Colonic mucosa (tissue), 4 donors: ENCODE measurements at regions not wholly inside any gene's neighbourhood (a gene's known extent, or its start where the extent isn't known, plus 50 kb on each side); places are given as distances from the start of the nearest gene placed in this dataset.

Experiments
- DNase-seq: peaks from one replicate; pipeline ENCODE4 v3.0.0-alpha.2; 2020
- H3K27ac ChIP-seq: fragments of 200-600 bp; one replicate; pipeline ENCODE4 v1.8.0; 2021
- H3K27me3 ChIP-seq: fragments of 200-600 bp; one replicate; pipeline ENCODE4 v1.8.0; 2021
- H3K36me3 ChIP-seq: fragments of 200-600 bp; one replicate; pipeline ENCODE4 v1.8.0; 2021
- H3K4me1 ChIP-seq: fragments of 200-600 bp; one replicate; pipeline ENCODE4 v1.8.0; 2021; ENCODE audit warnings: mild to moderate bottlenecking
- H3K4me3 ChIP-seq: fragments of 200-600 bp; one replicate; pipeline ENCODE4 v1.8.0; 2021
- H3K9ac ChIP-seq, 2 donors: one replicate each; pipeline ENCODE4 v1.7.0; 2013; ENCODE audit warnings: control low read depth in 2 of 2, low read depth in 2 of 2, low read length in 2 of 2
- H3K9me3 ChIP-seq: fragments of 200-600 bp; one replicate; pipeline ENCODE4 v1.8.0; 2021
- CTCF ChIP-seq: fragments of 200-600 bp; IDR thresholded peaks from one replicate; pipeline ENCODE4 v1.8.0; 2022; ENCODE audit warnings: antibody characterized with exemption, mild to moderate bottlenecking
- intact Hi-C: fragments of 100-400 bp; cut with DNase I; formaldehyde crosslinking; loops from one replicate; pipeline ENCODE4 v1.14.1; 2022
- donor health status: healthy.
- donor health status: DM: no; HTN: no; CAD: no.
- donor health status: DM: no; HTN: no; CAD: no.

GRCh38 chr14:66306101-66306500 lies 180.1 kb upstream of the CCDC196 start:
- no peaks in the 10 kb centered on the region for H3K4me1 ChIP-seq
- no peak overlapping the region for H3K9ac ChIP-seq
- H3K36me3 ChIP-seq: no peaks in the 10 kb centered on the region
- no peak overlapping the region for H3K4me3 ChIP-seq
- TF ChIP-seq CTCF: no peak
- no peaks in the 10 kb centered on the region for H3K27me3 ChIP-seq
- DNase-seq: no peak
- H3K9me3 ChIP-seq: no peaks in the 10 kb centered on the region
- no peak overlapping the region for H3K27ac ChIP-seq
- intact Hi-C loops: no loop called here

- TF ChIP-seq CTCF: no peak
- Histone ChIP-seq H3K9ac (no peak overlapping the region), H3K4me3 (no peak overlapping the region), H3K36me3 (no peaks in the 10 kb centered on the region), H3K27me3 (no peaks in the 10 kb centered on the region), H3K9me3 (no peaks in the 10 kb centered on the region), H3K4me1 (no peaks in the 10 kb centered on the region), H3K27ac (no peak overlapping the region)
- no peak for DNase-seq
- intact Hi-C loops: no loop called here
These were observed 175.1 kb upstream of the CCDC196 start for GRCh38 chr14:66311058-66311457.

- no peaks in the 10 kb centered on the region for H3K27me3 ChIP-seq
- H3K4me1 ChIP-seq: no peaks in the 10 kb centered on the region
- no peak for DNase-seq
- no peak overlapping the region for H3K4me3 ChIP-seq
- H3K9me3 ChIP-seq: no peaks in the 10 kb centered on the region
- TF ChIP-seq CTCF: no peak
- no peaks in the 10 kb centered on the region for H3K36me3 ChIP-seq
- intact Hi-C loops: no loop called here
- H3K9ac ChIP-seq: no peak overlapping the region
- no peak overlapping the region for H3K27ac ChIP-seq
These were observed 174.2 kb upstream of the CCDC196 start for GRCh38 chr14:66311990-66312389.

GRCh38 chr14:66312451-66312850 lies 173.7 kb upstream of the CCDC196 start:
- intact Hi-C loops: no loop called here
- Histone ChIP-seq H3K4me3 (no peak overlapping the region), H3K27ac (no peak overlapping the region), H3K4me1 (no peaks in the 10 kb centered on the region), H3K9me3 (no peaks in the 10 kb centered on the region), H3K27me3 (no peaks in the 10 kb centered on the region), H3K9ac (no peak overlapping the region), H3K36me3 (no peaks in the 10 kb centered on the region)
- no peak for DNase-seq
- TF ChIP-seq CTCF: no peak

GRCh38 chr14:66315098-66315497 lies 171.1 kb upstream of the CCDC196 start:
- DNase-seq: no peak
- no peaks in the 10 kb centered on the region for H3K36me3 ChIP-seq
- H3K4me3 ChIP-seq: no peak overlapping the region
- no peaks in the 10 kb centered on the region for H3K9me3 ChIP-seq
- H3K27ac ChIP-seq: no peak overlapping the region
- H3K4me1 ChIP-seq: no peaks in the 10 kb centered on the region
- TF ChIP-seq CTCF: no peak
- H3K27me3 ChIP-seq: no peaks in the 10 kb centered on the region
- intact Hi-C loops: no loop called here
- no peak overlapping the region for H3K9ac ChIP-seq

GRCh38 chr14:66315548-66315947 lies 170.6 kb upstream of the CCDC196 start:
- no peaks in the 10 kb centered on the region for H3K9me3 ChIP-seq
- H3K27me3 ChIP-seq: no peaks in the 10 kb centered on the region
- no peak for DNase-seq
- no peak overlapping the region for H3K9ac ChIP-seq
- no peaks in the 10 kb centered on the region for H3K4me1 ChIP-seq
- H3K36me3 ChIP-seq: no peaks in the 10 kb centered on the region
- TF ChIP-seq CTCF: no peak
- no peak overlapping the region for H3K4me3 ChIP-seq
- intact Hi-C loops: no loop called here
- H3K27ac ChIP-seq: no peak overlapping the region
